SW 1271 (cell line): ENCODE measurements at regions not wholly inside any gene's neighbourhood (a gene's known extent, or its start where the extent isn't known, plus 50 kb on each side); places are given as distances from the start of the nearest gene placed in this dataset.

ENCODE experiments used
- DNase-seq, 2 experiments: peaks; one replicate each; lab custom pipeline; 2025; lab: John Stamatoyannopoulos, UW

DNA sequence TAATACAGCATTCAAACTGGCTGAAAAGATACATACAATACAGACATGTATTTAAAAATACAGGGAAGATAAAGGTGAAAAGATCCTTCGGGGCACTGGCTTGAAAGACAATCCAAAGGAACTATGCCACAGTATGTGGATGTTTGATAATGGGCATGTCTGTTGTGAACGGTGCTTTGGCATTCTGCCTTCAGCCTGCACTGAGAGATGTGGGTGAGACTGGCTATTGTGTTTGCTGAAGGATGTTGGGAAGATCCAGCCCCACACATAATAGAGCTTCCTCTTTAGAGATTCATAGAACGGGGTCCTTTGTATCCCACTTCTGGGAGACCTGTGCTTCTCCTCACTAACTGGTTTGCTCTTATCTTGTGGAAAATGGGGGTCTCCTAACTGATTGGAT, 65.1 kb upstream of the CXCR4 start:
- DNase-seq, result no peak

DNA sequence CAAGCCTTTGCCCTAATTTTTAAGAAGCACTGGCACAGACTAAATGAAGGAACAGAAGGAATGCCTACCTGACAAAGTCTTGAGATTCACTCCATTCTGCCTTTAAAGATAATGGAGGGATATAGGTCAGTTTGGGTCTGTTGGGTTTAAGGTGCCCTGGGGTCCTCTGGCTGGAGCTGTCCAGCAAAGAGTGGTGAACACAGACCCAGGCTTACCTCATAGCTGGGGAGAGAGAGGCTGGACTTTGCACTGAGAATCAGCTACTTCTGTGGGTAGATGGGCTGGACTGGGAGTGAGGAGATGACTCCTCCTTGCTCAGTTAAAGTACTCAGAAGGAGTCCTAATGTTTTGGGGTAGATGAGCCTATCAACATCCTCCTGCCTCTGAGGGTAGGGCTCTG, 64.4 kb upstream of the CXCR4 start:
- DNase-seq, result no peak

DNA sequence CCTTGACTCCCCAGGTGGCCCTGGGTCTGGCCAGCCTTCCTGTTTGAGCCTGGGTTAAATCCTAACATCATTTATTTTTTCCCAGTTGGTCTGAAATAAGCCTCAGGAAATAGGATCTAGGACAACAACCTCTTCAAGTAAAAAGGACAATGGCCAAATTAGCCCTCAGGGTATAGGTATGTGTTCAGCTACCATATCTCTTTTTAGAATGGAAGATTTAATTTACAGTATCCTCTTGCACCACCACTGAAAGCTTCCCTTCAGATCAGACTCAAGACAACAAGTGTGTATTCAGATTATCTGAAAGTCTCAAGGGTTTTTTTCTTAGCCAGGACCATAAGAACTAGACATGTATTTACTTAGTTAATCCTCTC, 61.6 kb upstream of the CXCR4 start:
- DNase-seq, result no peak

DNA sequence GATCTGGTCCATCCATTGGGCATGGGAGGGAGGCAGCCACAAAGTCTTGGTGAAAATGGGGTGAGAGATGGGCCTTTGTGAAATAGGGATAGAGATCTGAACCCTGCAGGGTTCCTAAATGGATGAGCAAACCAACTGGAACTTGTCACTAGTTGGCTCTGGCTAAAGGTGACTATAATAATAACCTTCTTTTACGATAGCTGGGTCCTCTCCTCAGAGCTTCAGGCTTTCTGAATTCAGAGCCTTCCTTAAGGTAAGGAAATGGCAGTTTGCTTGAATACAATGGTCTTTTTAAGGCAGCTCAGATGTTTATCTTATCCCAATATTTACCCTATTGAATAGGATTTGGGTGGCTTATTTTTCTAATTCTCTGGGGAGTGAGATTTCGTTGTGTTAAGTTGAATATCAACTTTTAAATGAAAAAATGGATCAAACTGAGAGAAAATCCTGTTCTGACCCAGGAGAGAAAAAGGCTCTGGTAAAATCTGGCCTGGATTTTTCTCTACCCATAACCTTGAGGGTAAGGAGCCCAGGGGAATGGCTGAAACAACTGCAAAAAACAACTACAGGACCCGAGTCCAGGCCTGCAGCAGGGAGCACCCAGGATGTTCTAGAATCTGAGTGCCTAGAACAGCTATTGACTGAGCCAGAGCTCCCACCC, 61.1 kb upstream of the CXCR4 start:
- DNase-seq, result no peak

DNA sequence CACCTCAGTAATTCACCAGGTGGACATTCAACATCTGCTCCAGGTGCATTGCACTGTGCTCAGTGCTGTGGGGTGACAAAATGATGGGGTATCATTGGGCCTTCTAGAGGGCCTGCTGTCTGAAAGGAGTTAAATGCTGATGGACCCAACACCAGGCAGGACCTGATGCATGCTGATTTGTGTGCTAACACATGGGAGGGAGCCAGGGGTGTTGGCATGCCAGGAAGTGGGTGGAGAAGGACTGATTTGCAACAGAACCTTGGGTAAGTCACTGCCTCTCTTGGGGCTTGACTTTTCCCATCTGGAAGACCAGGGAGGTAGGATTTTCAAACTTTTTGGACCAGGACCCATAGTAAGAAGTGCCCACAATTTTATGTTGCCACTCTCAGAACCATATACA, 57.9 kb upstream of the CXCR4 start:
- DNase-seq, result no peak

DNA sequence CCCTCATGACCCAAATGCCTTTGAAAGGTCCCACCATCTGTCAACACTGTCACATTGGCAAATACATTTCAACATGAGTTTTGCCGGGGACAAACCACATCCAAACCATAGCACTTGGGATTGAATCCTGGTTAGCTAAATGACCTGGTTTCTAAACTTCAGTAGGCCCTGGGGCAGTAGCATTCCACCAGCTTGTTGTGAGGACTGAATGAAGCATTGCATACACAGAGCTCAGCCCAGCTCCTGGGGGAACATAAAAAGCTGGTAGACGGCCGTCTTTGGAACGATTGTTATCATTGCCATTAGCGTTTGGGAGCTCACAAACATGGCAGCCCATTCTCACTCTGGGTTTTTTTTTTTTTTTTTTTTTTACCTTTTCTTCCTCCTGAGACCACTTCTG, 57.5 kb upstream of the CXCR4 start:
- DNase-seq, result no peak

DNA sequence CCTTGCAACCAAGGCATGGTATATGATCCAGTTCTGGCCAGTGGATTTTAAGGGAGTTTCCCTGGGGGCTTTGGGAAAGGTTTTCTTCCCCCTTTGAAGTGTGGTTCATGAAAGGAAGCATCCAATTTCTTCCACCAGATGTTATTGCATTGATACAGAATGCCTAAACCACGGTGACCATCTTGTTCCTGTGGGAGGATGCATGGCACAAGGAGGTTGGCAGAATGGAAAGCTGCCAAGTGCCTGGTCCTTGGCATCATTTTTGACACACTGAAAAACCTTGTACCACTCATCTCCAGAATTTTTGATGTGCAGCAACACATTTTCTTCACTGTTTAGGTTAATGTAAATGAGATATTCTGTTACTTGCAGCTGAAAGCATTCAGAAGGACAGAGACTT, 55.2 kb upstream of the CXCR4 start:
- no peak for DNase-seq

DNA sequence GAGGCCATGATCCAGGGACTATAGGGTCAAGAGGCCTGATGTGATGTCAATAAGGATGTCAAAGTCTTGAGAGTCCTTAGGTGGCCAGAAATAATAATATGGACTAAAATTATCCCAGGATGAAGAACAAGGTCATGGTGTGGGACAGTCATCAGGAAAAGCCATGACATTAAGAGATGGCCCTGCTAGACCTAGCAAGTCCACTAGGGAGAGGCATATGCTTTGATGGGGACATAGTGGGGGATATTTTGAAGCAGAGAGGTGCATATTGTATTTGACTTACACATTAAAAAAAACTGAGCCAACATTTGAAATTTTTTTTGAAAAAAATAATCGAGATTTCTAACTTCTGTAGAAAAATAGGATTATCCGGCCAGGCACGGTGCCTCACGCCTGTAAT, 53.3 kb upstream of the CXCR4 start:
- no peak for DNase-seq

DNA sequence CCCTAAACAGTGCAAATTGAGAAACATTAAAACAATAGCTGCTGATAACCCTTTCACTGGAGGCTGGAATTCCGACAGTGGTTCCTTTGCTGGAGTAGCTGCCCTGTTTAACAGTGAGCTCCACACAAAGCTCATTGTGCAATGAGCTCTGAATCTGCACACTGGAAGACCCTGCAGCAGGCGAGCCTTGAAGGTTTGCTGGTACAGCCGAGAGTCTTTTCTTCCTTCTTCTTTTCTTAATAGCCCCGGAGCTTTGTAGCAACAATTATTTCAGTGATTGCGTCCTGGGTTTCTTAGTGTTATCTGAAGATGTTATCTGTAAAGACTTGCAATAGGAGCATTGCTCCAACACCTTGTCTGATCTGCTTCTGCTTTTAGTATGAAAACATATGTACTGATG, 50.8 kb upstream of the CXCR4 start:
- DNase-seq, result no peak

DNA sequence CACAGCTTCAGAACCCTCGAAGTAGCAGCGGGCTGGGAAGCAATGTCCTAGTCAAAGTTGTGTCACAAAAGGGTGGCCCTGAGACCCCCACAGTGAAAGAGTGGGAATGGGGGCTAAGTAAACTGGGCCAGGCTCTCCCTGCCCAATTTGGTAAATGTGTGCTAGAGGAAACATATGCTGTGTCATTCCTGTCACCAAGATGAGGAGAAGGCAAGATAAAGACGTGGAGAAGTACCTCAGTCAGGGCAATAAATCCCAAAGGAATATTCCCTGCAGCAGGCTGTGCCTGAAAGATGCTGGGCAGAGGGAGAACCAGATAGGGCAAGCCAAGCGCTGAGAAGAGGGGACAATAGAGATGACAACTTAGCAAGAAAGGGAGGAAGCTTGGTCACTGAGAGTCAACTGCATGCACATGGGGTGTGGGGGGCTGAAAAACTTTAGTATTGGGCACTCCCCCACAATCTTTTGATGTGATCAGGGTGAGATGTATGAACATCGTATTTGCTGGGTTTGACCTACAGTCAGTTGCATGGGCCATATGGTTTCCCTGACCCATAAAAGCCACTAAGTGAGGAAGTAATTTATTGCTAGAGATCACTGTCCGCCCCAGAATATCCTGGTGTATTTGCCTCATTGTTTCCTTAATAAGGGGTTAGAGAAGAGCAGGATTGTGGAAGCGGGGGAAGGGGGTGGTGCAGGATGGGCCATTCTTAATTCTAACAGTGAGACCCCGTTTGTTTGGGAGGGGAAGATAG, 49.9 kb upstream of the CXCR4 start:
- DNase-seq, result no peak
